K562 (cell line): ENCODE measurements at regions not wholly inside any gene's neighbourhood (a gene's known extent, or its start where the extent isn't known, plus 50 kb on each side); places are given as distances from the start of the nearest gene placed in this dataset.

Experiments
- ATAC-seq: fragments of 200-7000 bp; cut with Tn5 transposase; 3 replicates; pipeline ENCODE4 v1.9.1; 2020; ENCODE audit warnings: moderate library complexity
- BruUV-seq: library from RNA; stranded (reverse); fragments of 400-500 nt; replicated peaks from 2 replicates; lab custom pipeline; 2021; lab: Mats Ljungman, UMichigan
- CTCF ChIA-PET: fragments of 300-600 bp; formaldehyde crosslinking; extraction: SDS; loops from one replicate; lab custom pipeline; 2021; ENCODE audit warnings: low intra/inter-chr PET ratio; lab: Yijun Ruan, JAX
- POLR2A ChIA-PET: fragments of 300-600, 350-650 bp; sonication (Branson Sonifier 250); formaldehyde crosslinking; extraction: SDS; loops from one replicate; lab custom pipeline; 2021; ENCODE audit warnings: antibody characterized with exemption, inconsistent platforms; lab: Yijun Ruan, JAX
- DNase-seq, 4 experiments: peaks; one replicate each; pipeline versions ENCODE4 v3.0.0 to v3.0.0-alpha.2; 2011 to 2018; ENCODE audit warnings: low spot score in 3 of 4, mixed read lengths in 3 of 4; ENCODE audit errors: extremely low read depth in 1 of 4
- FAIRE-seq: peaks from 2 replicates; lab custom pipeline; 2011; peaks lifted over from hg19 to GRCh38; lab: Jason Lieb, UNC
- H2AFZ ChIP-seq: 2 replicates; pipeline ENCODE4 v1.6.0; 2011; ENCODE audit warnings: low read depth, low read length, control low read depth, inconsistent platforms
- H3K27ac ChIP-seq: fragments of 200-600 bp; 3 replicates; pipeline ENCODE4 v1.8.0; 2011; ENCODE audit warnings: low read depth, mild to moderate bottlenecking, control low read depth, inconsistent platforms, low read length, moderate library complexity, mixed read lengths; ENCODE audit errors: extremely low read depth
- H3K27me3 ChIP-seq, 2 experiments: fragments of 300-600 bp in 1 of 2; 2 replicates in 1 of 2; 3 replicates in 1 of 2; pipeline versions ENCODE4 v1.6.0 to v1.8.0; 2011; ENCODE audit warnings: inconsistent platforms in 2 of 2, low read length in 2 of 2, mild to moderate bottlenecking in 1 of 2, mixed read lengths in 1 of 2, moderate library complexity in 1 of 2; ENCODE audit not compliant: control insufficient read depth in 2 of 2, insufficient read depth in 2 of 2
- H3K36me3 ChIP-seq: fragments of 300-600 bp; 3 replicates; pipeline ENCODE4 v1.8.0; 2011; ENCODE audit warnings: mild to moderate bottlenecking, low read length, inconsistent platforms; ENCODE audit not compliant: control insufficient read depth, insufficient read depth
- H3K4me1 ChIP-seq, 2 experiments: fragments of 200-600 bp in 1 of 2; replicated peaks in 1 of 2; 2 replicates in 1 of 2; 3 replicates in 1 of 2; pipeline versions ENCODE4 v1.5.1 to v1.8.0; 2011; ENCODE audit warnings: inconsistent platforms in 2 of 2, low read length in 2 of 2, mild to moderate bottlenecking in 1 of 2, mixed read lengths in 1 of 2, moderate library complexity in 1 of 2; ENCODE audit not compliant: control insufficient read depth in 2 of 2, insufficient read depth in 2 of 2
- H3K4me2 ChIP-seq: 2 replicates; pipeline ENCODE4 v1.6.1; 2011; ENCODE audit warnings: low read length, control low read depth, inconsistent platforms, mixed read lengths; ENCODE audit not compliant: insufficient read depth
- H3K4me3 ChIP-seq: fragments of 200-600 bp; sonication (generic), shearing (Covaris generic); 2 replicates; pipeline ENCODE4 v1.5.1; 2016; ENCODE audit warnings: control low read depth, inconsistent platforms
- H3K79me2 ChIP-seq: fragments of 200-600 bp; 3 replicates; pipeline ENCODE4 v1.8.0; 2011; ENCODE audit warnings: low read length, inconsistent platforms; ENCODE audit not compliant: control insufficient read depth, insufficient read depth
- H3K9ac ChIP-seq, 2 experiments: 2 replicates each; pipeline versions ENCODE4 v1.6.0 to v1.6.1; 2011; ENCODE audit warnings: low read depth in 2 of 2, low read length in 2 of 2, control low read depth in 1 of 2, inconsistent platforms in 1 of 2, mild to moderate bottlenecking in 1 of 2, mixed read lengths in 1 of 2; ENCODE audit not compliant: insufficient read depth in 1 of 2
- H3K9me1 ChIP-seq: one replicate; pipeline ENCODE4 v1.6.0; 2011; ENCODE audit warnings: inconsistent platforms, mild to moderate bottlenecking, low read length, moderate library complexity; ENCODE audit not compliant: control insufficient read depth, insufficient read depth
- H3K9me3 ChIP-seq: replicated peaks from 2 replicates; pipeline ENCODE4 v1.5.1; 2011; ENCODE audit warnings: low read depth, low read length, inconsistent platforms; ENCODE audit not compliant: control insufficient read depth, insufficient read depth
- H4K20me1 ChIP-seq: replicated peaks from 2 replicates; pipeline ENCODE4 v1.6.1; 2011; ENCODE audit warnings: low read length, inconsistent platforms, mixed read lengths; ENCODE audit not compliant: control insufficient read depth, insufficient read depth
- ATF7 ChIP-seq: fragments of 450-650 bp; IDR thresholded peaks from 2 replicates; pipeline ENCODE4 v1.7.1; 2014; ENCODE audit warnings: mild to moderate bottlenecking, moderate library complexity
- CC2D1A ChIP-seq: fragments of 450-650 bp; IDR thresholded peaks from 2 replicates; pipeline ENCODE4 v1.6.1; 2017; ENCODE audit warnings: mild to moderate bottlenecking
- HDAC8 ChIP-seq: fragments of 450-650 bp; IDR thresholded peaks from 2 replicates; pipeline ENCODE4 v1.6.1; 2016; ENCODE audit warnings: mild to moderate bottlenecking, missing genetic modification characterization, moderate library complexity, missing compliant biosample characterization
- NCOA2 ChIP-seq, 2 experiments: fragments of 450-650 bp; IDR thresholded peaks; 2 replicates each; pipeline ENCODE4 v1.6.1; 2018; ENCODE audit warnings: mild to moderate bottlenecking in 2 of 2, moderate library complexity in 1 of 2; ENCODE audit not compliant: partially characterized antibody in 2 of 2
- NFXL1 ChIP-seq: fragments of 450-650 bp; formaldehyde crosslinking; IDR thresholded peaks from 2 replicates; pipeline ENCODE4 v1.4.0; 2021; ENCODE audit warnings: mild to moderate bottlenecking
- RNF2 ChIP-seq: sonication (generic); IDR thresholded peaks from 2 replicates; pipeline ENCODE4 v1.6.1; 2016
- SLC30A9 ChIP-seq: fragments of 250-450 bp; sonication (Bioruptor Pico); IDR thresholded peaks from 2 replicates; pipeline ENCODE4 v1.8.0; 2022; ENCODE audit warnings: mild to moderate bottlenecking, moderate library complexity
- STAT6 ChIP-seq: sonication (generic); formaldehyde crosslinking; IDR thresholded peaks from 2 replicates; pipeline ENCODE4 v1.8.1; 2023; ENCODE audit warnings: mild to moderate bottlenecking, missing genetic modification reagents
- TAF1 ChIP-seq: IDR thresholded peaks from 2 replicates; pipeline ENCODE4 v1.6.1; 2011; ENCODE audit warnings: mild to moderate bottlenecking, low read length, moderate library complexity; ENCODE audit not compliant: insufficient read depth, control insufficient read depth, severe bottlenecking; ENCODE audit errors: extremely low read depth
- XRCC4 ChIP-seq: IDR thresholded peaks from one replicate; pipeline ENCODE4 v1.6.1; 2011; ENCODE audit not compliant: insufficient read depth, insufficient read length; ENCODE audit errors: extremely low read depth
- ZNF395 ChIP-seq: fragments of 200-800 bp; sonication (Bioruptor generic); IDR thresholded peaks from 2 replicates; pipeline ENCODE4 v1.6.1; 2017; ENCODE audit warnings: missing genetic modification characterization, missing compliant biosample characterization
- ZNF408 ChIP-seq: fragments of 250-450 bp; sonication (Bioruptor Pico); IDR thresholded peaks from 2 replicates; pipeline ENCODE4 v1.4.0; 2020; ENCODE audit warnings: low read depth, mild to moderate bottlenecking, moderate library complexity
- ZNF431 ChIP-seq: sonication (generic); formaldehyde crosslinking; IDR thresholded peaks from 2 replicates; pipeline ENCODE4 v1.8.0; 2022; ENCODE audit warnings: mild to moderate bottlenecking, missing genetic modification reagents
- WGBS: fragments of 100-300 bp; shearing (Covaris generic); methylation state at CpG from one replicate; pipeline ENCODE4 v1.1.6; 2016; ENCODE audit warnings: low coverage, mixed read lengths; ENCODE audit not compliant: insufficient coverage; ENCODE audit errors: missing lambda C conversion rate; 5-methylcytosine and 5-hydroxymethylcytosine counted together
- in situ Hi-C: fragments of 300-500 bp; cut with MboI; formaldehyde crosslinking; loops from 4 replicates; pipeline ENCODE4 v1.15.0; 2018; ENCODE audit warnings: inconsistent platforms, mixed read lengths
- intact Hi-C: fragments of 100-400 bp; cut with micrococcal nuclease; formaldehyde crosslinking; loops from 2 replicates; pipeline ENCODE4 v1.14.2; 2022

GRCh38 chr4:178752954-178753525 is 1310.8 kb upstream of the AGA start:
- Histone ChIP-seq H3K9me3 (no peaks in the 10 kb centered on the region), H3K27ac (no peak overlapping the region), H3K4me3 (no peak overlapping the region), H2AFZ (no peak overlapping the region), H3K4me1 (no peaks in the 10 kb centered on the region), H3K9me1 (no peaks in the 10 kb centered on the region), H3K27me3 (no peaks in the 10 kb centered on the region), H3K79me2 (no peaks in the 10 kb centered on the region), H3K36me3 (no peaks in the 10 kb centered on the region), H3K4me2 (no peak overlapping the region), H4K20me1 (no peaks in the 10 kb centered on the region), H3K9ac (no peak overlapping the region)
- POLR2A ChIA-PET = no interaction called here
- FAIRE-seq (no peak), ATAC-seq (no peak), DNase-seq (no peak)
- WGBS = 0% methylated on average over 2 of the region's 2 CpGs
- in situ Hi-C loops (loop anchor here (5.0 kb wide), 1 partner anchor 61 kb away; no protein-coding TSS in a partner anchor), intact Hi-C loops (no loop called here)
- TF ChIP-seq XRCC4 = no peak
- no peak for TF ChIP-seq SLC30A9 (CRISPR knock-in tag)
- TF ChIP-seq STAT6 (CRISPR knock-in tag) = no peak
- no peak for TF ChIP-seq NCOA2 (IDR thresholded peaks at IDR 0.05; ENCODE audit: partially characterized antibody in 2 of 2)
- TF ChIP-seq HDAC8 (tag) = no peak
- TF ChIP-seq NFXL1 (CRISPR knock-in tag) = no peak
- no peak for TF ChIP-seq ATF7
- TF ChIP-seq ZNF431 (CRISPR knock-in tag) = no peak
- no peak for TF ChIP-seq RNF2
- no peak for TF ChIP-seq ZNF408
- TF ChIP-seq ZNF395 (CRISPR knock-in tag) = no peak
- TF ChIP-seq TAF1 = no peak
- TF ChIP-seq CC2D1A = no peak
- BruUV-seq = no TSS peak
- CTCF ChIA-PET = no interaction called here
